Tongue (tissue), 1 donor: ENCODE measurements at regions not wholly inside any gene's neighbourhood (a gene's known extent, or its start where the extent isn't known, plus 50 kb on each side); places are given as distances from the start of the nearest gene placed in this dataset.

Experiments used
- DNase-seq: peaks from one replicate; pipeline ENCODE4 v3.0.0-alpha.2; 2015

GRCh38 chr13:77379508-77379907 lies 52.6 kb upstream of the MYCBP2 start:
- no peak for DNase-seq

- DNase-seq: no peak
These were observed 51.8 kb upstream of the MYCBP2 start for GRCh38 chr13:77378662-77379061.

- DNase-seq: peak; percentile 10
These were observed 50.1 kb upstream of the MYCBP2 start for GRCh38 chr13:77377016-77377415.
